GM18505 (cell line): ENCODE measurements at regions not wholly inside any gene's neighbourhood (a gene's known extent, or its start where the extent isn't known, plus 50 kb on each side); places are given as distances from the start of the nearest gene placed in this dataset.

Experiments
- ATAC-seq: cut with Tn5 transposase; IDR thresholded peaks from one replicate; pipeline ENCODE4 v1.9.1; 2021; ENCODE audit not compliant: unreplicated experiment
- POLR2A ChIP-seq: IDR thresholded peaks from 4 replicates; pipeline ENCODE4 v1.6.1; 2011; ENCODE audit warnings: borderline replicate concordance; ENCODE audit not compliant: insufficient read depth, insufficient read length; ENCODE audit errors: extremely low read depth

- no peak for ATAC-seq
- TF ChIP-seq POLR2A, result no peak
Observed at GRCh38 chr3:105315144-105315543, 51.6 kb upstream of the ALCAM start.

DNA sequence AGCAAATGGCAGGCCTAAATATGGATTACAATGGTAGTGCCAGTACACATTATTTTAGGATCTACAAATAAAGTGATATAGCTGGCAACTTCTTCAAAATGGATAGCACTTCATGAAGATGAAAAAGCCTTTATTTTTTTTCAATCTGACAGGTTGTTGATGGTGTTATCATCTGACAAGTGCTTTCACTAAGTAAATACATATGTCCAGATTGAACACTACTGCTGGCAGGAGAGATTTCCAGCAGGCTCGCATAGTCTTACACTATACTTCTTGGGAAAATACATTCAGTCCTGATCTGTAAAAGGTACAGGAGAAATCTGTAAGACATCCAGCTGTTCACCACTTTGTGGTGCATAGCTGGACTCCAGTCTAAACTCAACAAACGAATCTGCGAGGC lies 50.9 kb upstream of the ALCAM start:
- ATAC-seq, result no peak

DNA sequence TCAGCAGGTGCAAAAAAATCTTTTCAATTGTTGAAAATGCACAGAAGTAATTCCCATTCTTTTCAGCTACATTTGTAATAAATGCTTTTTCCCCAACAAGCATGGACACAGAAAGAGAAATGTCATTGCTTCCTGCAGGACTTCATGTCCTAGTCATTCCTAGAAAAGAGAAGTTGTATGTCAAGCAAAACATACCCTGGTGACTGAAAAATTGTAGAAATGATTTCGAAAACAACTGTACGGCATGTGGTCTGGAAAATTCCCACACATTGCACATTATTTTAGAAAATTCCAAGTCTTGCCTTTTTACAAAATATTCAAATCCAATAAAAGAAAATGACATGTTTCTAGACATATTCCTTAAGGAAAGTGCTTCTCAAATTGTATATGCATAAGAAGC lies 50.4 kb upstream of the ALCAM start:
- no peak for TF ChIP-seq POLR2A
- no peak for ATAC-seq

More for the DNA sequence above, 50.9 kb upstream of the ALCAM start:
- TF ChIP-seq POLR2A, result no peak
